WI38 (cell line): ENCODE measurements at regions not wholly inside any gene's neighbourhood (a gene's known extent, or its start where the extent isn't known, plus 50 kb on each side); places are given as distances from the start of the nearest gene placed in this dataset.

Source experiments
- H3K4me3 ChIP-seq: 2 replicates; pipeline ENCODE4 v1.5.1; 2011; ENCODE audit warnings: low read depth, mild to moderate bottlenecking, control low read depth, low read length
- CTCF ChIP-seq: IDR thresholded peaks from 2 replicates; pipeline ENCODE4 v1.5.1; 2012; ENCODE audit warnings: low read depth, mild to moderate bottlenecking, control low read depth, low read length

GRCh38 chr12:111160350-111161241 is 208.3 kb downstream of the PHETA1 start:
- no peak for TF ChIP-seq CTCF

GRCh38 chr12:111158992-111159391 is 209.9 kb downstream of the PHETA1 start:
- H3K4me3 ChIP-seq: no peak overlapping the region
- no peak for TF ChIP-seq CTCF

More at GRCh38 chr12:111160350-111161241, 208.3 kb downstream of the PHETA1 start:
- no peak overlapping the region for H3K4me3 ChIP-seq

GRCh38 chr12:111157486-111157885 is 211.4 kb downstream of the PHETA1 start:
- no peak for TF ChIP-seq CTCF
- H3K4me3 ChIP-seq: no peak overlapping the region

- H3K4me3 ChIP-seq: no peak overlapping the region
- no peak for TF ChIP-seq CTCF
These were observed 212.6 kb downstream of the PHETA1 start for GRCh38 chr12:111156304-111156703.

GRCh38 chr12:111155521-111155920 is 213.4 kb downstream of the PHETA1 start:
- TF ChIP-seq CTCF: no peak
- H3K4me3 ChIP-seq: no peak overlapping the region

GRCh38 chr12:111155020-111155419 is 213.9 kb downstream of the PHETA1 start:
- H3K4me3 ChIP-seq: no peak overlapping the region

More at GRCh38 chr12:111155020-111155419, 213.9 kb downstream of the PHETA1 start:
- no peak for TF ChIP-seq CTCF
